Mesendoderm (in vitro differentiated cells): ENCODE measurements at regions not wholly inside any gene's neighbourhood (a gene's known extent, or its start where the extent isn't known, plus 50 kb on each side); places are given as distances from the start of the nearest gene placed in this dataset.

Experiments used
- DNase-seq: peaks from one replicate; pipeline ENCODE4 v3.0.0; 2013
- H2AK5ac ChIP-seq: 2 replicates; pipeline ENCODE4 v1.6.1; 2013; ENCODE audit warnings: low read length, inconsistent platforms
- H2BK120ac ChIP-seq: 2 replicates; pipeline ENCODE4 v1.6.1; 2013; ENCODE audit warnings: low read depth, mild to moderate bottlenecking, low read length, moderate library complexity, mixed read lengths
- H2BK15ac ChIP-seq: replicated peaks from 2 replicates; pipeline ENCODE4 v1.6.1; 2013; ENCODE audit warnings: low read depth, mild to moderate bottlenecking, moderate library complexity
- H2BK5ac ChIP-seq: 2 replicates; pipeline ENCODE4 v1.6.1; 2013; ENCODE audit warnings: low read length, inconsistent platforms
- H3K18ac ChIP-seq: 2 replicates; pipeline ENCODE4 v1.6.1; 2013; ENCODE audit warnings: mild to moderate bottlenecking, low read length, mixed read lengths
- H3K23ac ChIP-seq: one replicate; pipeline ENCODE4 v1.6.1; 2013; ENCODE audit warnings: low read length
- H3K27ac ChIP-seq: 2 replicates; pipeline ENCODE4 v1.5.1; 2013; ENCODE audit warnings: low read depth, mild to moderate bottlenecking, inconsistent platforms, low read length, moderate library complexity
- H3K27me3 ChIP-seq: 2 replicates; pipeline ENCODE4 v1.6.1; 2013; ENCODE audit warnings: low read length, control low read depth, mild to moderate bottlenecking, inconsistent platforms; ENCODE audit not compliant: insufficient read depth, poor library complexity
- H3K36me3 ChIP-seq: 2 replicates; pipeline ENCODE4 v1.6.1; 2013; ENCODE audit warnings: low read length, inconsistent platforms; ENCODE audit not compliant: control insufficient read depth, insufficient read depth
- H3K4ac ChIP-seq: one replicate; pipeline ENCODE4 v1.6.1; 2013; ENCODE audit warnings: low read depth, mild to moderate bottlenecking, low read length, moderate library complexity
- H3K4me1 ChIP-seq: 2 replicates; pipeline ENCODE4 v1.6.1; 2013; ENCODE audit warnings: low read depth, low read length, inconsistent platforms; ENCODE audit not compliant: control insufficient read depth
- H3K4me2 ChIP-seq: 2 replicates; pipeline ENCODE4 v1.6.1; 2013; ENCODE audit warnings: low read length
- H3K4me3 ChIP-seq: 2 replicates; pipeline ENCODE4 v1.5.1; 2013; ENCODE audit warnings: mild to moderate bottlenecking, low read length
- H3K56ac ChIP-seq: one replicate; pipeline ENCODE4 v1.6.1; 2013; ENCODE audit warnings: low read length
- H3K79me1 ChIP-seq: 2 replicates; pipeline ENCODE4 v1.6.1; 2013; ENCODE audit warnings: low read length, inconsistent platforms
- H3K79me2 ChIP-seq: 2 replicates; pipeline ENCODE4 v1.6.1; 2013; ENCODE audit warnings: mild to moderate bottlenecking, low read length; ENCODE audit not compliant: control insufficient read depth, insufficient read depth
- H3K9ac ChIP-seq: 2 replicates; pipeline ENCODE4 v1.6.1; 2013; ENCODE audit warnings: low read length, inconsistent platforms
- H4K5ac ChIP-seq: one replicate; pipeline ENCODE4 v1.6.1; 2013; ENCODE audit warnings: low read length
- H4K8ac ChIP-seq: one replicate; pipeline ENCODE4 v1.6.1; 2013; ENCODE audit warnings: low read depth, mild to moderate bottlenecking, control low read depth, low read length, moderate library complexity
- WGBS: extraction: QIAGEN DNeasy Blood & Tissue Kit; methylation state at CpG from one replicate; pipeline ENCODE4 v1.1.7; 2013; ENCODE audit warnings: low lambda C conversion rate, missing lambda C conversion rate; ENCODE audit not compliant: insufficient coverage; ENCODE audit errors: extremely low coverage; 5-methylcytosine and 5-hydroxymethylcytosine counted together

DNA sequence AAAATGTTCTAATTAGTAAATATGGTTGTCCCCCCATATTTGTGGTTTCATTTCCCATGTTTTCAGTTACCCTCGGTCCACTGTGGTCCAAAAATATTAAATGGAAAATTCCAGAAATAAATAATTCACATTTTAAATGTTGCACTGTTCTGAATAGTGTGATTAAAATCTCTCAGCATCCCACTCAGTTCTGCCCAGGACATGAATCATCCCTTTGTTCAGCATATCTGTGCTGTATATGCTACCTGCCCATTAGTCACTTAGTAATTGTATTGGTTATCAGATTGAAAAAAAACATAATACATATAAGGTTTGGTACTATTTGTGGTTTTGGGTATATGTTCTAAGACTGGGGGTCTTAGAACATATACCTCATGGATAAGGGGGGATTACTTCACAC lies 55.1 kb upstream of the NXF3 start:
- H3K4ac ChIP-seq, result no peak overlapping the region
- no peak overlapping the region for H2BK15ac ChIP-seq
- H3K23ac ChIP-seq, result no peak overlapping the region
- no peak overlapping the region for H4K5ac ChIP-seq
- H2AK5ac ChIP-seq, result no peak overlapping the region
- H3K27me3 ChIP-seq, result no peaks in the 10 kb centered on the region
- no peak overlapping the region for H4K8ac ChIP-seq
- no peaks in the 10 kb centered on the region for H3K36me3 ChIP-seq
- H3K56ac ChIP-seq, result no peak overlapping the region
- DNase-seq, result no peak
- H3K79me1 ChIP-seq, result no peaks in the 10 kb centered on the region
- no peaks in the 10 kb centered on the region for H3K4me1 ChIP-seq
- no peak overlapping the region for H2BK120ac ChIP-seq
- no peak overlapping the region for H3K27ac ChIP-seq
- H3K9ac ChIP-seq, result no peak overlapping the region
- H3K18ac ChIP-seq, result no peak overlapping the region
- no peaks in the 10 kb centered on the region for H3K79me2 ChIP-seq
- no peak overlapping the region for H2BK5ac ChIP-seq
- H3K4me2 ChIP-seq, result no peak overlapping the region
- no peak overlapping the region for H3K4me3 ChIP-seq
- WGBS, result no CpG with 5 or more reads among the region's 1 CpG
